Stimulated activated CD4-positive, alpha-beta T cell treated with anti-CD3 and anti-CD28 coated beads, Interleukin-2, amount 100 ng/mL, for 48 hours (primary cell): ENCODE measurements at regions not wholly inside any gene's neighbourhood (a gene's known extent, or its start where the extent isn't known, plus 50 kb on each side); places are given as distances from the start of the nearest gene placed in this dataset.

Experiments
- DNase-seq, 2 donors: peaks; one replicate each; pipeline ENCODE4 v3.0.0-alpha.2; 2020

- no peak for DNase-seq
Measured at GRCh38 chr6:56375806-56376205, 128.4 kb upstream of the COL21A1 start.

GRCh38 chr6:56374841-56375369 lies 127.5 kb upstream of the COL21A1 start:
- no peak for DNase-seq

- DNase-seq: no peak
Measured at GRCh38 chr6:56372406-56372995, 125.1 kb upstream of the COL21A1 start.

GRCh38 chr6:56370561-56371211 lies 123.3 kb upstream of the COL21A1 start:
- DNase-seq: no peak

- DNase-seq: no peak
Measured at GRCh38 chr6:56370127-56370540, 122.8 kb upstream of the COL21A1 start.

- DNase-seq: no peak
Measured at GRCh38 chr6:56368491-56368890, 121.1 kb upstream of the COL21A1 start.

GRCh38 chr6:56366141-56366852 lies 118.9 kb upstream of the COL21A1 start:
- no peak for DNase-seq

- no peak for DNase-seq
Measured at GRCh38 chr6:56364827-56365339, 117.5 kb upstream of the COL21A1 start.

GRCh38 chr6:56364431-56364826 lies 117.0 kb upstream of the COL21A1 start:
- no peak for DNase-seq

- DNase-seq: no peak
Measured at GRCh38 chr6:56363796-56364430, 116.5 kb upstream of the COL21A1 start.

GRCh38 chr6:56361812-56362211 lies 114.4 kb upstream of the COL21A1 start:
- DNase-seq: no peak

- DNase-seq: peak; percentile 36 to 46
Measured at GRCh38 chr6:56359201-56359899, 112.0 kb upstream of the COL21A1 start.

GRCh38 chr6:56357616-56358373 lies 110.4 kb upstream of the COL21A1 start:
- no peak for DNase-seq

GRCh38 chr6:56356426-56356825 lies 109.0 kb upstream of the COL21A1 start:
- no peak for DNase-seq

- no peak for DNase-seq
Measured at GRCh38 chr6:56353860-56354259, 106.5 kb upstream of the COL21A1 start.

- DNase-seq: no peak
Measured at GRCh38 chr6:56350628-56351260, 103.4 kb upstream of the COL21A1 start.

- DNase-seq: no peak
Measured at GRCh38 chr6:56349194-56349593, 101.8 kb upstream of the COL21A1 start.

GRCh38 chr6:56348578-56348977 lies 101.2 kb upstream of the COL21A1 start:
- DNase-seq: no peak

- no peak for DNase-seq
Measured at GRCh38 chr6:56347526-56347925, 100.1 kb upstream of the COL21A1 start.

GRCh38 chr6:56346958-56347357 lies 99.6 kb upstream of the COL21A1 start:
- no peak for DNase-seq

GRCh38 chr6:56345376-56345995 lies 98.1 kb upstream of the COL21A1 start:
- no peak for DNase-seq
